HG02852 (cell line): ENCODE measurements at regions not wholly inside any gene's neighbourhood (a gene's known extent, or its start where the extent isn't known, plus 50 kb on each side); places are given as distances from the start of the nearest gene placed in this dataset.
"Not testable (repeated sequence)": the region's sequence is repeated elsewhere in the genome, so short reads cannot be mapped to it uniquely, and the experiment has no call there.

ENCODE experiments used
- ATAC-seq: cut with Tn5 transposase; IDR thresholded peaks from one replicate; pipeline ENCODE4 v1.9.1; 2021; ENCODE audit warnings: mild to moderate bottlenecking, moderate library complexity; ENCODE audit not compliant: unreplicated experiment

DNA sequence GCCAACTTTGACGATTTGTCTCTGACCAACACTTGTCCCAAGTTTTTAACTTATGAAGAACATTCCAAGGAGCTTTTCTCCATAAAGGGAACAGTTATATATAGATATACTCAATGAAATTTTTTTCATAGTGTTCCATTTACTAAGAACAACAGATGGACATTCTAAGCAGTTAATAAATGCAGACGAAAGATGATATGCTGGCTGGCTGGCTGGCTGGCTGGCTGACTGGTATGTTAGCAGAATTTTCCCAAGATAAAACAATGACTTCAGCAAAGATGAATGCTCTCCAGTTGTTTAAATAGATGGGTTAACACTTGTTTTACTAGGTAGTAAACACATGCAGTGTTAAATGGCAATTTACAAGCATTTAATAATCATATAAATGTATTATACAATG is 62.2 kb downstream of the SPANXN3 start:
- no peak for ATAC-seq

DNA sequence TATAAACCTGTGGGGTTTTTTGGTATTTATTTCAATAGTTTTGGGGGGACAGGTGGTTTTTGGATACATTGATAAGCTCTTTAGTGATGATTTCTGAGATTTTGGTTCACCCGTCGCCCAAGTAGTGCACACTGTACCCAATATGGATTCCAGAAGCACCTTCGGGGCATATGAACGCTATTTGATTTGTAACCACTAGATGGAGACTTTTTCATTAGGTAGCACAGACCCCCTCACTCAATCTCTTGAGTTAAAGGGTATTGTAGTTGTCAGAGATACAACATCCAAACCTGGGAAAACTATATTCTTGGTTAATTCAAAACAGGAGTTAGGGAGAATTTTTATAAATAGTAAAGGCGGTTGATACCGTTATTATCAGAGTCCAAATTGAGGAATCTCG is 79.8 kb downstream of the SPANXN3 start:
- no peak for ATAC-seq

DNA sequence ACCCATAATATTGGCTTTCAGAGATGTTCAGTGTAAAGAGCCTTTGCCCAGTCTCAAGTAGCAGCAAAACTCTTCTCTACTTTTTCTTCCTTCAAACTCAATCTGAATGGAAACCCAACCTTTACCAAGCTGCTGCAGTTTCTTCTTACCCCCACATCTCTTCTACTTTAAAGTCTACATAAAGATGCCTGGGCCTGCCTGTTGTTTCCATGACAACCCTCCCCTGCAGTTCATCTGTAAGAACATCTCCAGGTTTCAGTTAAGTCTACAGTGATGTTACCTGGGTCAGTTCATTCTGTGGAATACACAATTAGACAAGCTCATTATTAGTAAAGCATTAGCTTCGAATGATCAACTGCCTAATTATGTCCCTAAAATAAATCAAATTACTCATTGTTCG is 81.4 kb downstream of the SPANXN3 start:
- ATAC-seq, result no peak

DNA sequence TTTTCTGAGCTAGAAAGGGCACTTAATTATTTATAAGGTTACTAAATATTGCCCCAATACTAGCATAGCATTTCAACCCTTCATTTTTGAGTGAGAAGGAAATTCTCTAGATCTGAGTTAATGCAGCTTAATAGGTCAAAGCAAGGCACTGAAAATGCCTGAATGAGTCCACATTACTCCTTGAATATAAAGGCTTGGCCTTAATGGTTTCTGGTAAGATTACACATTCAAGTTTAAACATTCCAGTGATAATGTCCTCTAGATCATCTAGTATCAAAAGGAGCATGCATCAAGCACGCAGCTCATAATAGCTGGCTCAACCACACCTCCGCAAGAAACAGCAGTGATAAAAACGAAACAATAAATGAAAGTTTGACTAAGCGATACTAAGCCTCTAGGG is 87.5 kb downstream of the SPANXN3 start:
- ATAC-seq, result no peak

DNA sequence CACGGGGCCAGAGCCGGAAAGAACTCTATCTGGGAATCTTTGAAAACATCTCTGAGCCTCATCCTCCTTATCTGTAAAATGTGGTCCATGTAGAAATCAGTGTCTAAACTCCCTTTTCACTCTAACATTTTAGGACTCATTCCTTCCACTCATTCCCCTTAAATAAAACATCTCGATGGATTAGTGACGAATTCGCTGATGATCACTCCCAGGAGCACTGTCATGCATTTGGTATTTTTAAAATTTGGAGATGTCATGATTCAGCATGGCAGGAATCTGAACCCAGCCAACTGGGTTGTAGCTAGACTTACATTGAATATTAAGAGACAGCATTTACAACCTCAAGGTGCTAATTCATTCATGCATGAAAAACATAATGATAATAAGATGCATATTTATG is 88.1 kb downstream of the SPANXN3 start:
- no peak for ATAC-seq

DNA sequence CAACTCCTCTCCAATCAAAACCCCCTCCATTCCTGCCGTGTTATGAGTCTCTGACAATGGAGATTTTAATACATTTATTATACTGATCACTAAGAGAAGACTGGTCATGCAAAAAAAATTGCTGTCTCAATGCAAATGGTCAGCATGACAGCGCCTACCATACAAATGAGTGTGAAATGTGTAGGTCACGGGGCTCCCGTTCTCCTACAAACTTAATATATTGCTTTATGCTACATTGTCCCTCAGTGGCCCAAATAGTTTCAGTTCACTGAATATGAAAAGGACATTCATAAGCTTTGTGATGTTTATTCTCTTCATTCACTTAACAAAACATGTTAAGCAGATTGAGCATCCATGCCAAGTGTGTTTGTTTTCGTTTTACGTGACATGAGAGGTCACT is 116.1 kb downstream of the SPANXN3 start:
- ATAC-seq, result no peak

DNA sequence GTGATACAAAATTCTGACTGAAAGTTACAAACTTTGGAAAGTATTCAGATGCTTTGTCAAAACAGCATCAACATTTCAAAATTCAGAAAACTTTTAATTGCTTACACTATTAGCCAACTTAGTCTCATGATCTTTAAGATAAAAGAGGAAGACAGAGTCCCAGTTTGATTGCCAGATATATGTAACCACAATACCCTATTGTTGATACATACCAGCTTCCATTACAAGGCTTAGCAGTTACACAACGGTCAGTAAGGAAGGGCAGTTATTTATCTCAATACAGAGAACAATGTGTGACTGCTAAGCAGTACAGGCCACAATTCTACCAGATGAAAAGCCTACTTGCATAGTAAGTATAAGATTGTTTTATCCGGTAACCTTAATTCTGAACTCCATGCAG is 138.4 kb downstream of the SPANXN3 start:
- no peak for ATAC-seq

DNA sequence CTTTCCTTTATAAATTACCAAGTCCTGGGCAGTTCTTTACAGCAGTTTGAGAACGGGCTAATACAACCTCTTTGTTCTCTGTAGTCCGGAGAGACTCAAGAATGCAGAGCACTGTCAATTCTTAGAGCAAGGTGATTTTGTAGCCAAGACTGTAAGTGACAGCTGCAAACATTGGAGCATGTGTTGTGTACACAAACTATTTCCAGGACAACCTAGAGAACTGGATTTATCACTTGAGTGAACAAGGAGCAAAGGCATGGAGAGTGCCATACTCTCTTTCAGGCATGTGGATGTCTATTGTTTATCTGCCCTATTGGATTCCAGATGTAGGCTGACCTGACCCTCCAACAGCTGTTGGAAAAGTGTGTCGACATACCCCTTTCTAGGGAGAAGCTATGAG is 153.9 kb downstream of the SPANXN3 start:
- ATAC-seq, result no peak

DNA sequence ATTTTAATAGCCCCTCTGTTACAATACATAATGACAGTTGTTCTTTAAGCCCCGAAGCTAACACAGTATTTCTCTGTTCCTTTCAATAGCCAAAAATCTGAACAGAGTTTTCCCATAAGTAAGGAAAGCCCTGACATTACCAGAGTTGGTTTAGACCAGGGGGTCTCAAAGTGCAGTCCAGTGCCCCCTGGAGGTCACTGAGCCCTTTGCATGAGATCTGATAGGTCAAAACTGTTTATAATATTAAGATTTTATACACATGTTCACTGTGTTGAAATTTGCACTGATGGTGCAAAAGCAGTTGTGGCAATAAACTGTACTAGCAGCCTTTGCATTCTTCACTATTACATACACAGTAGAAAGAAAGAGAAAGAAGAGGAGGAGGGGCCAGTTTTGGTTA is 177.1 kb downstream of the SPANXN3 start:
- no peak for ATAC-seq

DNA sequence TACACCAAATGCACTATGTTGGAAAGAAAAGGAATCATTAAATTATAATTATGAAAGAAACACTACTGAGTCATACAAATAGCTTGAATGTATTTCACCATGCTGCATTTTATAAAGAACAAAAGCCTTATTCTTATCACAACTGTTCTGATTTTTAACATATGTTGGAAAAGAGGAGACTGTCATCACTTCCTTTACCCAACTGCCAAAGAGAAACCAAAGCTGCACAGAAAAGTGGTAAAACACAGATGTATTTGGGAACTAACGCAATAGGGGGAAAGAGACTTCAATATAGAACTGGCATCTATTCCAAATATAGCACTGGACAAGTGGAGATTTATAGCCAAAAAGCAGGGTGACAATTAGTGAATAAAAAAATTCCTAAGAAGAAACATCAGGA is 181.0 kb downstream of the SPANXN3 start:
- ATAC-seq, result no peak

DNA sequence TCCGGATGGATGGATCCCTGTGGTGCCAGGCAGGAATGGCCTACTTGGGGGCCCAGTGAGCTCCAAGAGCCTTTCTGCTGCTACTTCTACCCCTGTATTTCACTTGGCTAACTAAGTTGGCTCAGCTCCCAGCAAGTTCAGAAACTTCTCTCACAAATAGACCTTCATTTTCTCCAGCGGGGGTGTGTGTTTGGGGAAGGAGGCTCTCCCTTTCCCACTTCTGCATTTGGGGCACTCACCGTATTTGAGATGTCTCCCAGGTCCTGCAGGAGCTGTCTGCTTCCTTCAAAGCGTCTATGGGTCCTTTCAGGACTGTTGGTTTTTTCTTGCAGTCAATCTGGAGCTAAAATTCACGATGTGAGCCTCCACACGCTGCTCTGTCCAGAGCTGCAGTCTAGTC is 197.7 kb downstream of the SPANXN3 start:
- no peak for ATAC-seq

DNA sequence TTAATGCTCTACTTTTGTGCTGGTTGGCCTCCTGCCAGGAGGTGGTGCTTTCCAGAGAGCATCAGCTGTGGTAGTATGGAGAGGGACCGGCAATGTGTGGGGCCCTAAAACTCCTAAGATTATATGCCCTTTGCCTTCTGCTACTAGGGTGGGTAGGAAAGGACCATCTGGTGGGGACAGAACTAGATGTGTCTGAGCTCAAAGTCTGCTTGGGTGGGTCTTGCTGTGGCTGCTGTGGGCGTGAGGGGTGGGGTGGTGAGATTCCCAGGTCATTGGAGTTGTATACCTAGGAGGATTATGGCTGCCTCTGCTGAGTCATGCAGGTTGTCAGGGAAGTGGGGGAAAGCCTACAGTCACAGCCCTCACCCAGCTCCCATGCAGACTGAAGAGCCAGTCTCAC is 198.4 kb downstream of the SPANXN3 start:
- ATAC-seq, result not testable (repeated sequence)

DNA sequence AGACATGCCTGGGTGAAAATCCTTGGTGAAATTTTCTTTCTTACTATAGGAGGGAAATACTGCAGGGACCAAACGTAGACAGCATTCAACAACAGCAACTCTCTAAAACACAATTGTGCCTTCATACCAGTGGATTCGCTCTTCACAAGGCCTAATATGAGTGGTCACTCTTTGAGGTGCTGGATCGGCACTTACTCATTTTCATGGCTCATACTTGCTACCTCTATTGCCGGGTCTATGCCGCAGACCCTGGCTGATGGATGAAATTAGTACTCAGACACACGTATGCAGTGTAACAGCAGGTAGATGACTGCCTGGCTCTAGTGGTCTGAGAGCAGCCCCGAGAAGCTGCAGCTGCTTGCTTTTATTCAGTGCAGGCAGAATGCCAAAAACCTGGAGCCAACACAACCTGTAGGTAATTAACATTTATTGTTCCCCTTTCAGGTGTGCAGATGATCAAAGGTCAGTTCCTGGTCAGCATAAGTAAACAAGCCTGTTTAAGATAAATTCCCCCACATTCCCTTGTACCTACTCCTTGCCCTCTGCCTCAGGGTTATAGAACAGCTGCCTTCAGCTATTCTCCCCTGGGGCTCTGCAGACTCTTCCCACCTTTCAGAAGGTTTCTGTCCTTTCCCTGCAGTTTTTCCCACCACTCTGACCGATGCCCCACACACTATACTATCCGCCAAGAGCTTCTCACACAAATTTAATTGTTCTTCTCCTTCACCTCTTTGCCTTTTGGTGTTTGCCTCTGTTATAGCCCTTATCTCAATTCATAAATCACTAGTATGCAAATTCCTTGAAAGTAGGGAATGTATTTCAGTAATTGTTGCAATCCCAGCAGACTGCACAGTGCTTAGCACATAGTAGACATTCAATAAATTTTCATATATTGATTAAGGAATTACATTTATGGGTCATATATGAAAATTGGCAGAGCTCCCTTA is 210.0 kb downstream of the SPANXN3 start:
- ATAC-seq, result no peak

DNA sequence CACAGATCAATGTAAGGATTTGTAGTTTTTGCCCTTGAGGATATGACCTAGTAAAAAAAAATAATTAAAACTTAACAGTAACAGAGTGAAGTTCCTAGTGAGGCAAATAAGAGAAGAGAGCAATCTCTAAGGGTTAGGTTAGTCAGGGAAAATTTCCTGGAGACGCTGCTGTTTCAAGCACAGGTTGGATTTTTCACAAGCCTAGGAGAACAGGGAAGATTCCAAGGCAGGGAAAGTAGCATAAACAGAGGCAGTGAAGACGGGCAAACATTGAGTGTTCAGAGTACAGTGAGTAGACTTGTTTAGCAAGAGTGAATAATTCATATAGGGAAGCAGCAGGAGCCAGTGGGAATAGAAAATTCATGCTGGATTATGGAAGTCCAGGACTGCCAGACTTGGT is 212.8 kb downstream of the SPANXN3 start:
- no peak for ATAC-seq

DNA sequence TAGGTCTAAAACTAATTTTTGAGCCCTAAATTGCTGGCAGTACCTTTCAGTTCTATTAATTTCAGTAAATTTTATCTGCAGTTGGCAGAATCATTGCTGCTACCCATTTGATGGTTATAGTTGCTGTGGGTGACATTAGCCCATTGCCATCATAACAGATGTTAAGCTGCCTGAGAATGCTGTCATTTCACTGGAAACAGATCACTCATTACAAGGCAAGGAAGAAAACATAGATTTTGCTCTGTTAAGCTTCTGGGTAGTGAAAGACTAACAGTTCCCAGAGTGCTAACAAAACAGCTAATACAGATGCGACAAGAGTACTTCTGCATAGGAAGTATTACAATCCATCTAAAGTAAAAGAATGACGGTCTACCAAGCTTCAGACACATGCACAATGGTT is 213.2 kb downstream of the SPANXN3 start:
- ATAC-seq, result no peak

DNA sequence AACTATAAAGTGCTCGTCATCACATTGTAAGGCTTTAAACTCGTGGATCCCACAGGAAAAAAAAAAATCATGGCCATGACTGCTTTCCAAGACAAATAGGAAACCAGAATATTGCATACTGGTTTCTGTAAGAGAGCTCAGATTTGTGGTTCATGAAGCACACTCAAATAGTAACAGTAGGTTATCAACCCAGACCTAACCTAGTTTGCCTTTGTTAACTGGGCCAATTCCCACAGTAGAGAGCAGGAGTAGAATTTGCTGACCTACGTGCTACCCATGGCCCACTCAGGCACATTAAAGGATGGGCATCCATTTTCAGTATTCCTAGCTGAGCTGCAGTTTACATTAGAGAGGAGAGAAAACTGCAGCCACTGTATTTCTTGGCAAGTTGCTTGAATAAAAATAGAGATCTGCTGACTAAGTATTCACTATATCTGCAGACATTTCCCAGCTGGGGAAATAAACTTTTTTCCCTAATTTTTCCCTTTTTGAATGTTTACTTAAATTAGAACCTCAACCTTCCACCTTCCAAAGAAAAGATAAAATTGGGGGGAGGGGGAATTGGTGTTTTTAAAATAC is 218.5 kb downstream of the SPANXN3 start:
- ATAC-seq, result no peak

DNA sequence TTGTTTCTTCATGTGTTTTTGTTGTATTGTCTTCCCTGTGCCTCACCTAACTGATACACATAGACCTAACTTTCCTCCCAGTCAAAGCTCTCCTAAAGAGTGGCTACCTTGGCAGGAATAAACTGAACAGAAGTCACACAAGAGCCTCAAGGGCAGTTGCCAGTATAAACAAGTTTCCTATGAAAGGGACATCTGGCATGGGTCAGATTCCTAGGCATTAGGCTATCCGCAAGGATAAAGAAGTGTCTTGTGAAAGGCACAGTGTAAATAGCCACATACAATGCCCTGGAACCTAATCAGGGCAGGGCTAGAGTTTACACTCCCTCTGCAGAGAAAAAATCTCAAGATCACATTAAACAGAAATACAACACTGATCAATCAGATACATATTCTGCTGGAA is 220.8 kb downstream of the SPANXN3 start:
- no peak for ATAC-seq

DNA sequence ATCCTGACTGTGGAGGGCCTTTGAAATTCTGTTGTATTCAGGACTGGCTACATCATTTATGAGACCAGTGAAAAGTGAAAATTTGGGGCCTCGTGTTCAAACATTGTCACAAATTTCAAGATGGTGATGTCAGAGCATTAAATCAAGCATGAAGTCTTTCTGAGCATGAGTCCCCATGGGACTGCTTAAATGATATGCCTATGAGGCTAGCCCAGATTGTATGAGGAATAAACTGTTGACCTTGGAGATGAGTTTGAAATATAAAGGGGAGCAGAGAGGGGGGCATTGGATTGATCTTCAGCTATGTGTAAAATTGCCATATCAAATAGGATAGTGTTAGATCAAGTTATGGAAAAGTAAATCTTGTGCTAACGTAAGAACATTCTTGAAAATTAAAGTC is 230.0 kb downstream of the SPANXN3 start:
- ATAC-seq, result no peak

DNA sequence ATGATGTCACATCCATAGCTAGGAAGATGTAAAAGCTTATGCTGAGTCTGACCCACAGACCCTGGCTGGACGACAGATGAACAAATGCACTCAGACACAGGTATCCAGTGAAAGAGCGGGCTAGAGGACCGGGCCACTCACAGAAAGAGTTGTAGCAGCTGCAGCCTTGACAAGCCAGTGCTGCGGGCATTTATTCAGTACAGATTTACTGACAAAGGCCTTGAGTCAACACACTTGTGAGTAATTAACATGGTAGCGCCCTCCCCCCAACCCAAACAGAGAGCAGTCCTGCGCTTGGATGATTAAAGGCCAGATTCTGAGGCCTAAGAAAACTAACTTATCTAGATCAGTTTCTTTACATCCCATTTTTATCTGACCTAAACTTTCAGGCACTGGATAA is 244.6 kb downstream of the SPANXN4 start:
- no peak for ATAC-seq

DNA sequence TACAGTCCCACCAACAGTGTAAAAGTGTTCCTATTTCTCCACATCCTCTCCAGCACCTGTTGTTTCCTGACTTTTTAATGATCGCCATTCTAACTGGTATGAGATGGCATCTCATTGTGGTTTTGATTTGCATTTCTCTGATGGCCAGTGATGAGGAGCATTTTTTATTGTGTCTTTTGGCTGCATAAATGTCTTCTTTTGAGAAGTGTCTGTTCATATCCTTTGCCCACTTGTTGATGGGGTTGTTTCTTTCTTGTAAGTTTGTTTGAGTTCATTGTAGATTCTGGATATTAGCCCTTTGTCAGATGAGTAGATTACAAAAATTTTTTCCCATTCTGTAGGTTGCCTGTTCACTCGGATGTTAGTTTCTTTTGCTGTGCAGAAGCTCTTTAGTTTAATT is 218.9 kb downstream of the SPANXN4 start:
- ATAC-seq, result not testable (repeated sequence)

DNA sequence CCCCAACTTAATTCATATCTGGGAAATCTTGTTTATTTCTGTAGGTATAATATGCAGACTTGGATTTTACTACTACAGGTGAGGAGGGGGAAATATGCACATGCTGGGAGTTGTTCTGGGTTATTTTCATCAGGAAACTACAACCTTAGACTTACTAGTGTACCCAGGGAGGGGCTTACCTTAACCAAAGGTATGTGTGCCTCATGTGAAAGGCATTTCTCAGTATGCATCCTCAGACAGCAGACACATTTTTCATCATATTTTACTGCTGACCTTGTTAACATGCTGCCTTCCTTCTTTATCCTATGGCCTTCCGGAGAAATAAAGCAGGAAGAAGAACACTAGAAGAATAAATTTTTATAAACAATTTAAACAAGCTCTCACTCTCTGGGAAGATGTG is 214.9 kb downstream of the SPANXN4 start:
- no peak for ATAC-seq

DNA sequence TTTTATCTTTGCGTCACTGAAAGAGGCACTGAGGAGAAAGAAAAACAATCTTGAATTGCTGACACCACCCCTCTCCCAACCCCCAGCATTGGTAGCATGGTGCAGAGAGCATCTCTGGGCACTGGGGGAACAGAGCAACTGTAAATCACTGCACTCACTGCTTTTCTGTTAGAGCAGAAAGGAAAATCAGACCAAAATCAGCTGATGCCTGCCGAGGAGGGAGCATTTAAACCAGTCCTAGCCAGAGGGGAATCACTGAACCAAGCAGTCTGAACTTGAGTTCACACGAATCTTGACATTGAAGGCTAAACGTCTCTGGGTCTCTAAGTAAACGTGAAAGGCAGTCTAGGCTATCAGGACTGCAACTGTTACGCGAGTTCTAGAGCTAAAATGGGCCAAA is 205.8 kb downstream of the SPANXN4 start:
- no peak for ATAC-seq

DNA sequence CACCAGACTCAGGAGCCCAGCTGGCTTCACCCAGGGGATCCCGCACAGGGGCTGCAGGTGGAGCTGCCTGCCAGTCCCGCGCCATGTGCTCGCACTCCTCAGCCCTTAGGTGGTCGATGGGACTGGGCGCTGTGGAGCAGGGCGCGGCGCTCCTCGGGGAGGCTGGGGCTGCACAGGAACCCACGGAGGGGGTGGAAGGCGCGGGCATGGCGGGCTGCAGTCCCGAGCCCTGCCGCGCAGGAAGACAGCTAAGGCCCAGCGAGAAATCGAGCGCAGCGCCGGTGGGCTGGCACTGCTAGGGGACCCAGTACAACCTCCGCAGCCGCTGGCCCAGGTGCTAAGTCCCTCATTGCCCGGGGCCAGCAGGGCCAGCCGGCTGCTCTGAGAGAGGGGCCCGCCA is 202.9 kb downstream of the SPANXN4 start:
- not testable (repeated sequence) for ATAC-seq
